ENCODE measurements at regions not wholly inside any gene's neighbourhood (a gene's known extent, or its start where the extent isn't known, plus 50 kb on each side); places are given as distances from the start of the nearest gene placed in this dataset.

DNA sequence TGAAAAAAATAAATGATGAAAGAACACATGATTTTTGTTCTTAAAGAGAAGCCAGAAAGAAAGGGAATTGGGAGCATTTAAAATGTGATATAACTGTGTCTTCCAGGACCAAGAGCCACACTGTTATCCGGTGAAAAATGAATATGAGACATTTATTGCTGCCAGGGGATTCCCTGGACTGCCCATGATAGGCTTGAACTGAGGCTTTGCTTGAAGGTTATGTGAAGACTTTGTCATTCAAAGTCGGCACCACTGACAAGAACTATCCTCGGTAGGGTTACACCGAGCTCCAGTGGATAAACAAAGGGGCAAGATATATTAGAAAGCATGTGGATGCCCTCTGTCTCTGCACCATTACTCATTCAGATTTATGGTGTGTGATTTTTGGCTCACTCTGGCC, 125.4 kb upstream of the MINDY3 start (continued):
- TF ChIP-seq ESRRG (CRISPR knock-in tag; IDR thresholded peaks at IDR 0.05): no peak
- no peak for TF ChIP-seq CSDC2 (CRISPR knock-in tag; IDR thresholded peaks at IDR 0.05)
- TF ChIP-seq ARNTL (CRISPR knock-in tag; IDR thresholded peaks at IDR 0.05; ENCODE audit: borderline replicate concordance, low read depth): no peak
- no peak for TF ChIP-seq ZC3H10 (CRISPR knock-in tag; IDR thresholded peaks at IDR 0.05)
- TF ChIP-seq GLIS3 (CRISPR knock-in tag; IDR thresholded peaks at IDR 0.05): no peak
- no peak for TF ChIP-seq OSR1 (CRISPR knock-in tag; IDR thresholded peaks at IDR 0.05)
- no peak for TF ChIP-seq SNAI2 (CRISPR knock-in tag; IDR thresholded peaks at IDR 0.05)
- no peak for TF ChIP-seq ZNF8 (CRISPR knock-in tag; IDR thresholded peaks at IDR 0.05)

DNA sequence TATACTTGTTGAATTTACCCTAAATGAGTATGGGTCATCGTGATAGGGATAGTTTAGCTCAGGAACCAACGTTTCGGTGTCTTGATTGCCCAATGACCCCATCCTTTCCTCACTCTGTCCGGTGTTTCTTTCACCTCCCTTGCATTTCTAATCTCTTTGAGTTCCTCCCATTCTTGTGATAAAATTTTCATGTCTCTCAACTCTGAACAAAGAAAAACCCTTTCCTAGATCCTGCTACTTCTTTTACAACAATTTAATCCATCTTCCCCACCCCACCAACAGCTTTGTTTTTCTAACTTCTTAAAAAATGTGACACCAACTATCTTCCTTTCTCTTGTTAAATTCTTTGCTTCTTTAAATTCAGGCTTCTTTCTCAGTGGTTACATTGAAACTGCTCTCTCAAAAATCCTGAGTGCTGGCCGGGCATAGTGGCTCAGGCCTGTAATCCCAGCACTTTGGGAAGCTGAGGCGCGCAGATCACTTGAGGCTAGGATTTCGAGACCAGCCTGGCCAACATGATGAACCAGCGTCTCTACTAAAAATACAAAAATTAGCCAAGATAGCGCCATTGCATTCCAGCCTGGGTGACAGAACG, 130.3 kb upstream of the MINDY3 start:
- ATAC-seq: no peak

GRCh38 chr10:15997313-15997712, 137.0 kb upstream of the MINDY3 start:
- TF ChIP-seq SNAI2 (CRISPR knock-in tag; IDR thresholded peaks at IDR 0.05) (no peak), ZFP30 (CRISPR knock-in tag; IDR thresholded peaks at IDR 0.05) (no peak), TSHZ2 (CRISPR knock-in tag; IDR thresholded peaks at IDR 0.05) (no peak), POU6F1 (CRISPR knock-in tag; IDR thresholded peaks at IDR 0.05; ENCODE audit: borderline replicate concordance, low read depth) (no peak), ZC3H10 (CRISPR knock-in tag; IDR thresholded peaks at IDR 0.05) (no peak), ESRRG (CRISPR knock-in tag; IDR thresholded peaks at IDR 0.05) (no peak), ISL1 (CRISPR knock-in tag; IDR thresholded peaks at IDR 0.05) (no peak), TCF4 (CRISPR knock-in tag; IDR thresholded peaks at IDR 0.05; ENCODE audit: borderline replicate concordance) (no peak), PPARA (CRISPR knock-in tag; IDR thresholded peaks at IDR 0.05; ENCODE audit: borderline replicate concordance) (no peak), ZNF565 (CRISPR knock-in tag; conservative IDR thresholded peaks at IDR 0.05; ENCODE audit: low read depth) (no peak), TOX (CRISPR knock-in tag; IDR thresholded peaks at IDR 0.05; ENCODE audit: borderline replicate concordance) (no peak), ZNF70 (CRISPR knock-in tag; IDR thresholded peaks at IDR 0.05) (no peak), GLIS3 (CRISPR knock-in tag; IDR thresholded peaks at IDR 0.05) (no peak), CSRNP3 (CRISPR knock-in tag; IDR thresholded peaks at IDR 0.05) (no peak), ZFP3 (CRISPR knock-in tag; IDR thresholded peaks at IDR 0.05) (no peak)
- TF ChIP-seq, protein P1, sequence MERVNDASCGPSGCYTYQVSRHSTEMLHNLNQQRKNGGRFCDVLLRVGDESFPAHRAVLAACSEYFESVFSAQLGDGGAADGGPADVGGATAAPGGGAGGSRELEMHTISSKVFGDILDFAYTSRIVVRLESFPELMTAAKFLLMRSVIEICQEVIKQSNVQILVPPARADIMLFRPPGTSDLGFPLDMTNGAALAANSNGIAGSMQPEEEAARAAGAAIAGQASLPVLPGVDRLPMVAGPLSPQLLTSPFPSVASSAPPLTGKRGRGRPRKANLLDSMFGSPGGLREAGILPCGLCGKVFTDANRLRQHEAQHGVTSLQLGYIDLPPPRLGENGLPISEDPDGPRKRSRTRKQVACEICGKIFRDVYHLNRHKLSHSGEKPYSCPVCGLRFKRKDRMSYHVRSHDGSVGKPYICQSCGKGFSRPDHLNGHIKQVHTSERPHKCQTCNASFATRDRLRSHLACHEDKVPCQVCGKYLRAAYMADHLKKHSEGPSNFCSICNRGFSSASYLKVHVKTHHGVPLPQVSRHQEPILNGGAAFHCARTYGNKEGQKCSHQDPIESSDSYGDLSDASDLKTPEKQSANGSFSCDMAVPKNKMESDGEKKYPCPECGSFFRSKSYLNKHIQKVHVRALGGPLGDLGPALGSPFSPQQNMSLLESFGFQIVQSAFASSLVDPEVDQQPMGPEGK (CRISPR knock-in tag; IDR thresholded peaks at IDR 0.05; ENCODE audit: borderline replicate concordance): no peak

More for the DNA sequence above, 130.3 kb upstream of the MINDY3 start:
- TF ChIP-seq TCF4 (CRISPR knock-in tag; IDR thresholded peaks at IDR 0.05; ENCODE audit: borderline replicate concordance) (no peak), POU6F1 (CRISPR knock-in tag; IDR thresholded peaks at IDR 0.05; ENCODE audit: borderline replicate concordance, low read depth) (no peak), ZC3H10 (CRISPR knock-in tag; IDR thresholded peaks at IDR 0.05) (no peak), ARNTL (CRISPR knock-in tag; IDR thresholded peaks at IDR 0.05; ENCODE audit: borderline replicate concordance, low read depth) (no peak), TOX (CRISPR knock-in tag; IDR thresholded peaks at IDR 0.05; ENCODE audit: borderline replicate concordance) (no peak), ESRRG (CRISPR knock-in tag; IDR thresholded peaks at IDR 0.05) (no peak)

More at GRCh38 chr10:15997313-15997712, 137.0 kb upstream of the MINDY3 start:
- no peak for ATAC-seq
